SK-N-SH (cell line): ENCODE measurements at regions not wholly inside any gene's neighbourhood (a gene's known extent, or its start where the extent isn't known, plus 50 kb on each side); places are given as distances from the start of the nearest gene placed in this dataset.

Source experiments
- CTCF ChIA-PET: fragments of 300-600, 350-600 bp; formaldehyde crosslinking; extraction: SDS; loops from one replicate; lab custom pipeline; 2021; lab: Yijun Ruan, JAX
- POLR2A ChIA-PET: fragments of 350-600 bp; sonication (Branson Sonifier 250); formaldehyde crosslinking; extraction: SDS; loops from one replicate; lab custom pipeline; 2020; ENCODE audit warnings: antibody characterized with exemption, inconsistent platforms; lab: Yijun Ruan, JAX
- DNase-seq: peaks from one replicate; pipeline ENCODE4 v3.0.0; 2012
- H2AFZ ChIP-seq: fragments of 200-600 bp; sonication (generic); 2 replicates; pipeline ENCODE4 v1.8.1; 2016; ENCODE audit warnings: antibody characterized with exemption, mild to moderate bottlenecking, low read depth
- H3F3A ChIP-seq: fragments of 200-600 bp; sonication (generic); replicated peaks from 2 replicates; pipeline ENCODE3; 2016; ENCODE audit warnings: antibody characterized with exemption, mild to moderate bottlenecking; ENCODE audit not compliant: insufficient read depth
- H3K27ac ChIP-seq, 2 experiments: fragments of 200-500 bp in 1 of 2; fragments of 200-600 bp in 1 of 2; sonication (Bioruptor generic) in 1 of 2; sonication (generic), shearing (Covaris generic) in 1 of 2; 2 replicates each; pipeline versions ENCODE4 v1.5.1 to v1.6.1; 2014 to 2016; ENCODE audit warnings: low read depth in 2 of 2, inconsistent platforms in 1 of 2, low read length in 1 of 2, mild to moderate bottlenecking in 1 of 2, mixed read lengths in 1 of 2
- H3K27me3 ChIP-seq: fragments of 200-600 bp; sonication (generic), shearing (Covaris generic); 2 replicates; pipeline ENCODE4 v1.6.1; 2016; ENCODE audit warnings: mixed run types; ENCODE audit not compliant: insufficient read depth
- H3K36me3 ChIP-seq, 2 experiments: fragments of 200-500 bp in 1 of 2; fragments of 200-600 bp in 1 of 2; sonication (Bioruptor generic) in 1 of 2; sonication (generic) in 1 of 2; replicated peaks in 1 of 2; 2 replicates each; pipeline versions ENCODE3 to v1.5.1; 2014 to 2016; ENCODE audit warnings: low read length in 1 of 2, mild to moderate bottlenecking in 1 of 2; ENCODE audit not compliant: insufficient read depth in 2 of 2, control insufficient read depth in 1 of 2
- H3K4me1 ChIP-seq, 2 experiments: fragments of 200-500 bp in 1 of 2; fragments of 200-600 bp in 1 of 2; sonication (Bioruptor generic) in 1 of 2; sonication (generic), shearing (Covaris generic) in 1 of 2; 2 replicates each; pipeline versions ENCODE4 v1.5.1 to v1.6.1; 2014 to 2016; ENCODE audit warnings: low read depth in 1 of 2, low read length in 1 of 2, mixed run types in 1 of 2; ENCODE audit not compliant: insufficient read depth in 2 of 2, control insufficient read depth in 1 of 2
- H3K4me2 ChIP-seq: fragments of 200-600 bp; sonication (generic), shearing (Covaris generic); 2 replicates; pipeline ENCODE4 v1.6.1; 2017; ENCODE audit warnings: mixed run types
- H3K4me3 ChIP-seq, 2 experiments: fragments of 200-500 bp in 1 of 2; fragments of 200-600 bp in 1 of 2; sonication (Bioruptor generic) in 1 of 2; sonication (generic), shearing (Covaris generic) in 1 of 2; 2 replicates each; pipeline versions ENCODE4 v1.5.1 to v1.8.1; 2014 to 2016; ENCODE audit warnings: low read depth in 2 of 2, inconsistent platforms in 1 of 2, low read length in 1 of 2, mild to moderate bottlenecking in 1 of 2, mixed read lengths in 1 of 2, moderate library complexity in 1 of 2
- H3K79me2 ChIP-seq: fragments of 200-600 bp; sonication (generic); 2 replicates; pipeline ENCODE4 v1.8.1; 2017; ENCODE audit warnings: mild to moderate bottlenecking; ENCODE audit not compliant: insufficient read depth
- H3K9ac ChIP-seq: fragments of 200-600 bp; sonication (generic); 2 replicates; pipeline ENCODE4 v1.6.1; 2017; ENCODE audit warnings: mixed run types
- H3K9me2 ChIP-seq: fragments of 200-600 bp; sonication (generic); 2 replicates; pipeline ENCODE4 v1.6.1; 2017; ENCODE audit warnings: mixed run types
- H3K9me3 ChIP-seq: fragments of 200-600 bp; sonication (generic); 2 replicates; pipeline ENCODE4 v1.6.1; 2017; ENCODE audit warnings: mixed run types, mild to moderate bottlenecking, moderate library complexity
- H4K20me1 ChIP-seq: fragments of 200-600 bp; sonication (generic); 2 replicates; pipeline ENCODE4 v1.6.1; 2017; ENCODE audit warnings: mild to moderate bottlenecking, mixed run types; ENCODE audit not compliant: insufficient read depth
- ELF1 ChIP-seq: IDR thresholded peaks from 2 replicates; pipeline ENCODE4 v1.4.0; 2012
- EP300 ChIP-seq, 2 experiments: IDR thresholded peaks; 2 replicates each; pipeline versions ENCODE4 v1.4.0 to v1.6.1; 2012; ENCODE audit warnings: borderline replicate concordance in 1 of 2, low read depth in 1 of 2, low read length in 1 of 2
- EZH2phosphoT487 ChIP-seq: fragments of 200-600 bp; sonication (generic); IDR thresholded peaks from 2 replicates; pipeline ENCODE4 v1.6.1; 2017; ENCODE audit warnings: low read depth, mixed run types, mild to moderate bottlenecking, antibody characterized with exemption, moderate library complexity, borderline replicate concordance
- FOSL2 ChIP-seq: IDR thresholded peaks from 2 replicates; pipeline ENCODE4 v1.4.0; 2012; ENCODE audit warnings: low read depth, mild to moderate bottlenecking, moderate library complexity, borderline replicate concordance
- FOXM1 ChIP-seq: IDR thresholded peaks from 2 replicates; pipeline ENCODE4 v1.4.0; 2012; ENCODE audit warnings: low read depth, mild to moderate bottlenecking
- GABPA ChIP-seq: IDR thresholded peaks from 2 replicates; pipeline ENCODE4 v1.4.0; 2012; ENCODE audit warnings: low read depth, mild to moderate bottlenecking
- GATA2 ChIP-seq: sonication (generic); formaldehyde crosslinking; IDR thresholded peaks from 2 replicates; pipeline ENCODE4 v1.5.0; 2020; ENCODE audit warnings: mild to moderate bottlenecking, missing genetic modification reagents
- JUND ChIP-seq: IDR thresholded peaks from 2 replicates; pipeline ENCODE4 v1.4.0; 2012
- MEF2A ChIP-seq: IDR thresholded peaks from 2 replicates; pipeline ENCODE4 v1.4.0; 2012; ENCODE audit warnings: low read depth, borderline replicate concordance
- NFIC ChIP-seq: IDR thresholded peaks from 2 replicates; pipeline ENCODE4 v1.4.0; 2012; ENCODE audit warnings: borderline replicate concordance
- NRF1 ChIP-seq: IDR thresholded peaks from 2 replicates; pipeline ENCODE4 v1.6.1; 2012; ENCODE audit warnings: low read depth, mild to moderate bottlenecking, low read length
- POLR2AphosphoS5 ChIP-seq: IDR thresholded peaks from 2 replicates; pipeline ENCODE4 v1.6.1; 2012; ENCODE audit warnings: low read depth, low read length
- RCOR1 ChIP-seq: fragments of 150-350 bp; IDR thresholded peaks from 2 replicates; pipeline ENCODE4 v1.6.1; 2017; ENCODE audit warnings: antibody characterized with exemption, low read length
- RXRA ChIP-seq: IDR thresholded peaks from 2 replicates; pipeline ENCODE4 v1.4.0; 2012; ENCODE audit warnings: low read depth, mild to moderate bottlenecking, borderline replicate concordance
- SIN3A ChIP-seq: IDR thresholded peaks from 2 replicates; pipeline ENCODE4 v1.6.1; 2012; ENCODE audit warnings: low read depth, mild to moderate bottlenecking, low read length, moderate library complexity, borderline replicate concordance
- TCF12 ChIP-seq: IDR thresholded peaks from 2 replicates; pipeline ENCODE4 v1.4.0; 2012
- TEAD4 ChIP-seq: IDR thresholded peaks from 2 replicates; pipeline ENCODE4 v1.4.0; 2012; ENCODE audit warnings: mild to moderate bottlenecking, borderline replicate concordance; ENCODE audit not compliant: insufficient read depth
- YY1 ChIP-seq: IDR thresholded peaks from 2 replicates; pipeline ENCODE4 v1.4.0; 2012; ENCODE audit warnings: low read depth, mild to moderate bottlenecking
- WGBS: methylation state at CpG from one replicate; pipeline ENCODE4 v1.1.6; 2017; ENCODE audit warnings: low lambda C conversion rate; 5-methylcytosine and 5-hydroxymethylcytosine counted together
- TF ChIP-seq, protein P1 (sequence below): IDR thresholded peaks from 2 replicates; pipeline ENCODE4 v1.6.1; 2012; ENCODE audit warnings: mild to moderate bottlenecking, low read depth, low read length, moderate library complexity
- TF ChIP-seq, protein P2 (sequence below): IDR thresholded peaks from 2 replicates; pipeline ENCODE4 v1.4.0; 2012; ENCODE audit warnings: low read depth, borderline replicate concordance
- TF ChIP-seq, protein P3 (sequence below): fragments of 200-600 bp; sonication (generic); IDR thresholded peaks from 2 replicates; pipeline ENCODE4 v1.6.1; 2017; ENCODE audit warnings: antibody characterized with exemption, mild to moderate bottlenecking, moderate library complexity
- TF ChIP-seq, protein P4 (sequence below): IDR thresholded peaks from 2 replicates; pipeline ENCODE4 v1.4.0; 2012; ENCODE audit warnings: low read depth
- TF ChIP-seq, protein P5 (sequence below): IDR thresholded peaks from 2 replicates; pipeline ENCODE4; 2012

DNA sequence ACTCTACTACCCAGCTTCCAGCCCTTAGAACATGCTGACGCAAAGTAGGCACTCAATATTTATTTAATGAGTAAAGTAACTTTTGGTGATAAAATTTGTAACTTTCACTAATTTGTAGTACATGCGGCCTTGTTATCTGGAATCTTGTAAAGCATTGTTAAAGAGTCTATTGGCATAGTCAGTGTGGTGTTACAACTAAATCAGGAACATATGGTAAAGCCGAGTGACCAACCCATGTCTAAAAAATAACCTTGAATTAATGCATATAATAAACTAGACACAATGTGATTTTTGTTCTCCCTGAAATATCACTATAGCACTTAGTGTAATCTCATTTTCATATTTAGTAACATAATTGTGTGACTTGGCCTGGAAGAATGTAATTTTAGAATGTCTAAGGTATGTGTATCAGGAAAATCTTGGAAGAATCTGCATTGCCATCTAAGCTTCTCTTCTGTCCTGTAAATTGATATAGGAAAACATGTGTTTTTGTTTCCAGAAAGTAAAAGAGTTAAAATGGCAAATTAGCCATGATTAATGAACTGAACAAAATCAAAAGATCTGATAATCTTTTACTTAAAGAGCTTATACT, 256.7 kb upstream of the GNAI1 start:
- Histone ChIP-seq H3K79me2 (no peaks in the 10 kb centered on the region), H3F3A (peaks cover 10% of the 10 kb centered on the region), H3K4me3 (no peak overlapping the region), H4K20me1 (no peaks in the 10 kb centered on the region), H3K4me1 (peaks cover 0 to 20% of the 10 kb centered on the region in 2 experiments; a peak in 1 of 4 replicates), H3K4me2 (no peak overlapping the region), H3K36me3 (no peaks in the 10 kb centered on the region), H3K27ac (peak overlapping the region; percentile 9 to 79; a peak in 2 of 4 replicates), H3K27me3 (no peaks in the 10 kb centered on the region), H3K9me2 (no peaks in the 10 kb centered on the region), H3K9ac (no peak overlapping the region), H2AFZ (no peak overlapping the region), H3K9me3 (no peaks in the 10 kb centered on the region)
- TF ChIP-seq YY1 (no peak), POLR2AphosphoS5 (peak; percentile 49; the same call in 1 of the 2 replicates), GATA2 (CRISPR knock-in tag) (peak; percentile 51; the same call in 1 of the 2 replicates), ELF1 (no peak), GABPA (0 out of 2 replicates have a peak, but pooled peaks have one; percentile 16), MEF2A (peak; percentile 89), TEAD4 (peak; percentile 94), RXRA (peak; percentile 49; the same call in 1 of the 2 replicates), TCF12 (peak; percentile 94), NFIC (peak; percentile 65), SIN3A (no peak), FOSL2 (peak; percentile 68), EZH2phosphoT487 (no peak), JUND (peak; percentile 88), FOXM1 (peak; percentile 92), NRF1 (no peak), RCOR1 (peak; percentile 41; the same call in 1 of the 2 replicates), EP300 (IDR thresholded peaks at IDR 0.05; ENCODE audit: borderline replicate concordance in 1 of 2, low read depth in 1 of 2, low read length in 1 of 2) (peak; percentile 84)
- TF ChIP-seq, protein P1, sequence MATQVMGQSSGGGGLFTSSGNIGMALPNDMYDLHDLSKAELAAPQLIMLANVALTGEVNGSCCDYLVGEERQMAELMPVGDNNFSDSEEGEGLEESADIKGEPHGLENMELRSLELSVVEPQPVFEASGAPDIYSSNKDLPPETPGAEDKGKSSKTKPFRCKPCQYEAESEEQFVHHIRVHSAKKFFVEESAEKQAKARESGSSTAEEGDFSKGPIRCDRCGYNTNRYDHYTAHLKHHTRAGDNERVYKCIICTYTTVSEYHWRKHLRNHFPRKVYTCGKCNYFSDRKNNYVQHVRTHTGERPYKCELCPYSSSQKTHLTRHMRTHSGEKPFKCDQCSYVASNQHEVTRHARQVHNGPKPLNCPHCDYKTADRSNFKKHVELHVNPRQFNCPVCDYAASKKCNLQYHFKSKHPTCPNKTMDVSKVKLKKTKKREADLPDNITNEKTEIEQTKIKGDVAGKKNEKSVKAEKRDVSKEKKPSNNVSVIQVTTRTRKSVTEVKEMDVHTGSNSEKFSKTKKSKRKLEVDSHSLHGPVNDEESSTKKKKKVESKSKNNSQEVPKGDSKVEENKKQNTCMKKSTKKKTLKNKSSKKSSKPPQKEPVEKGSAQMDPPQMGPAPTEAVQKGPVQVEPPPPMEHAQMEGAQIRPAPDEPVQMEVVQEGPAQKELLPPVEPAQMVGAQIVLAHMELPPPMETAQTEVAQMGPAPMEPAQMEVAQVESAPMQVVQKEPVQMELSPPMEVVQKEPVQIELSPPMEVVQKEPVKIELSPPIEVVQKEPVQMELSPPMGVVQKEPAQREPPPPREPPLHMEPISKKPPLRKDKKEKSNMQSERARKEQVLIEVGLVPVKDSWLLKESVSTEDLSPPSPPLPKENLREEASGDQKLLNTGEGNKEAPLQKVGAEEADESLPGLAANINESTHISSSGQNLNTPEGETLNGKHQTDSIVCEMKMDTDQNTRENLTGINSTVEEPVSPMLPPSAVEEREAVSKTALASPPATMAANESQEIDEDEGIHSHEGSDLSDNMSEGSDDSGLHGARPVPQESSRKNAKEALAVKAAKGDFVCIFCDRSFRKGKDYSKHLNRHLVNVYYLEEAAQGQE: no peak
- TF ChIP-seq, protein P2, sequence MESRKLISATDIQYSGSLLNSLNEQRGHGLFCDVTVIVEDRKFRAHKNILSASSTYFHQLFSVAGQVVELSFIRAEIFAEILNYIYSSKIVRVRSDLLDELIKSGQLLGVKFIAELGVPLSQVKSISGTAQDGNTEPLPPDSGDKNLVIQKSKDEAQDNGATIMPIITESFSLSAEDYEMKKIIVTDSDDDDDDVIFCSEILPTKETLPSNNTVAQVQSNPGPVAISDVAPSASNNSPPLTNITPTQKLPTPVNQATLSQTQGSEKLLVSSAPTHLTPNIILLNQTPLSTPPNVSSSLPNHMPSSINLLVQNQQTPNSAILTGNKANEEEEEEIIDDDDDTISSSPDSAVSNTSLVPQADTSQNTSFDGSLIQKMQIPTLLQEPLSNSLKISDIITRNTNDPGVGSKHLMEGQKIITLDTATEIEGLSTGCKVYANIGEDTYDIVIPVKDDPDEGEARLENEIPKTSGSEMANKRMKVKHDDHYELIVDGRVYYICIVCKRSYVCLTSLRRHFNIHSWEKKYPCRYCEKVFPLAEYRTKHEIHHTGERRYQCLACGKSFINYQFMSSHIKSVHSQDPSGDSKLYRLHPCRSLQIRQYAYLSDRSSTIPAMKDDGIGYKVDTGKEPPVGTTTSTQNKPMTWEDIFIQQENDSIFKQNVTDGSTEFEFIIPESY: 0 out of 2 replicates have a peak, but pooled peaks have one; percentile 19
- TF ChIP-seq, protein P3, sequence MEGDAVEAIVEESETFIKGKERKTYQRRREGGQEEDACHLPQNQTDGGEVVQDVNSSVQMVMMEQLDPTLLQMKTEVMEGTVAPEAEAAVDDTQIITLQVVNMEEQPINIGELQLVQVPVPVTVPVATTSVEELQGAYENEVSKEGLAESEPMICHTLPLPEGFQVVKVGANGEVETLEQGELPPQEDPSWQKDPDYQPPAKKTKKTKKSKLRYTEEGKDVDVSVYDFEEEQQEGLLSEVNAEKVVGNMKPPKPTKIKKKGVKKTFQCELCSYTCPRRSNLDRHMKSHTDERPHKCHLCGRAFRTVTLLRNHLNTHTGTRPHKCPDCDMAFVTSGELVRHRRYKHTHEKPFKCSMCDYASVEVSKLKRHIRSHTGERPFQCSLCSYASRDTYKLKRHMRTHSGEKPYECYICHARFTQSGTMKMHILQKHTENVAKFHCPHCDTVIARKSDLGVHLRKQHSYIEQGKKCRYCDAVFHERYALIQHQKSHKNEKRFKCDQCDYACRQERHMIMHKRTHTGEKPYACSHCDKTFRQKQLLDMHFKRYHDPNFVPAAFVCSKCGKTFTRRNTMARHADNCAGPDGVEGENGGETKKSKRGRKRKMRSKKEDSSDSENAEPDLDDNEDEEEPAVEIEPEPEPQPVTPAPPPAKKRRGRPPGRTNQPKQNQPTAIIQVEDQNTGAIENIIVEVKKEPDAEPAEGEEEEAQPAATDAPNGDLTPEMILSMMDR: no peak
- TF ChIP-seq, protein P4, sequence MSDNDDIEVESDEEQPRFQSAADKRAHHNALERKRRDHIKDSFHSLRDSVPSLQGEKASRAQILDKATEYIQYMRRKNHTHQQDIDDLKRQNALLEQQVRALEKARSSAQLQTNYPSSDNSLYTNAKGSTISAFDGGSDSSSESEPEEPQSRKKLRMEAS: peak; percentile 45; the same call in 1 of the 2 replicates
- TF ChIP-seq, protein P5, sequence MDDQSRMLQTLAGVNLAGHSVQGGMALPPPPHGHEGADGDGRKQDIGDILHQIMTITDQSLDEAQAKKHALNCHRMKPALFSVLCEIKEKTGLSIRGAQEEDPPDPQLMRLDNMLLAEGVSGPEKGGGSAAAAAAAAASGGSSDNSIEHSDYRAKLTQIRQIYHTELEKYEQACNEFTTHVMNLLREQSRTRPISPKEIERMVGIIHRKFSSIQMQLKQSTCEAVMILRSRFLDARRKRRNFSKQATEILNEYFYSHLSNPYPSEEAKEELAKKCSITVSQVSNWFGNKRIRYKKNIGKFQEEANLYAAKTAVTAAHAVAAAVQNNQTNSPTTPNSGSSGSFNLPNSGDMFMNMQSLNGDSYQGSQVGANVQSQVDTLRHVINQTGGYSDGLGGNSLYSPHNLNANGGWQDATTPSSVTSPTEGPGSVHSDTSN: peak; percentile 50; the same call in 1 of the 2 replicates
- WGBS: 27% methylated on average over 3 of the region's 3 CpGs
- CTCF ChIA-PET: interaction anchor here (1.0 kb wide), 1 partner anchor 134 kb away, joined by 3 read pairs; no protein-coding TSS in a partner anchor
- POLR2A ChIA-PET: no interaction called here
- DNase-seq: peak; percentile 5
